ENCODE measurements at regions not wholly inside any gene's neighbourhood (a gene's known extent, or its start where the extent isn't known, plus 50 kb on each side); places are given as distances from the start of the nearest gene placed in this dataset.
A peak's percentile ranks its signal among the peaks of the same experiment; 100 is the strongest.

- FAIRE-seq = no peak
Measured at GRCh38 chr2:65662654-65663432, 230.4 kb upstream of the SPRED2 start.

- FAIRE-seq = no peak
Measured at GRCh38 chr2:65661980-65662653, 229.7 kb upstream of the SPRED2 start.

GRCh38 chr2:65660340-65660739 lies 227.9 kb upstream of the SPRED2 start:
- no peak for FAIRE-seq

- FAIRE-seq = no peak
Measured at GRCh38 chr2:65658881-65659280, 226.5 kb upstream of the SPRED2 start.

- no peak for FAIRE-seq
Measured at GRCh38 chr2:65658266-65658665, 225.9 kb upstream of the SPRED2 start.

- no peak for FAIRE-seq
Measured at GRCh38 chr2:65656160-65656718, 223.8 kb upstream of the SPRED2 start.

- FAIRE-seq = no peak
Measured at GRCh38 chr2:65655000-65655399, 222.6 kb upstream of the SPRED2 start.

GRCh38 chr2:65654496-65654895 lies 222.1 kb upstream of the SPRED2 start:
- no peak for FAIRE-seq

- FAIRE-seq = no peak
Measured at GRCh38 chr2:65652066-65652465, 219.7 kb upstream of the SPRED2 start.

- no peak for FAIRE-seq
Measured at GRCh38 chr2:65649811-65650589, 217.6 kb upstream of the SPRED2 start.

- no peak for FAIRE-seq
Measured at GRCh38 chr2:65647249-65647842, 214.9 kb upstream of the SPRED2 start.

- FAIRE-seq = no peak
Measured at GRCh38 chr2:65640793-65641103, 208.3 kb upstream of the SPRED2 start.

GRCh38 chr2:65639156-65639864 lies 206.9 kb upstream of the SPRED2 start:
- no peak for FAIRE-seq

GRCh38 chr2:65638443-65638842 lies 206.0 kb upstream of the SPRED2 start:
- no peak for FAIRE-seq

GRCh38 chr2:65636813-65637483 lies 204.5 kb upstream of the SPRED2 start:
- no peak for FAIRE-seq

GRCh38 chr2:65636024-65636423 lies 203.6 kb upstream of the SPRED2 start:
- FAIRE-seq = no peak

GRCh38 chr2:65634304-65634703 lies 201.9 kb upstream of the SPRED2 start:
- no peak for FAIRE-seq

- FAIRE-seq = no peak
Measured at GRCh38 chr2:65630643-65631042, 198.2 kb upstream of the SPRED2 start.

GRCh38 chr2:65628156-65628555 lies 195.8 kb upstream of the SPRED2 start:
- FAIRE-seq = no peak

- FAIRE-seq = no peak
Measured at GRCh38 chr2:65626831-65627230, 194.4 kb upstream of the SPRED2 start.

GRCh38 chr2:65625982-65626381 lies 193.6 kb upstream of the SPRED2 start:
- peak; percentile 67 for FAIRE-seq
